HG03196 (cell line): ENCODE measurements at regions not wholly inside any gene's neighbourhood (a gene's known extent, or its start where the extent isn't known, plus 50 kb on each side); places are given as distances from the start of the nearest gene placed in this dataset.

Experiments
- ATAC-seq: cut with Tn5 transposase; IDR thresholded peaks from one replicate; pipeline ENCODE4 v1.9.1; 2021; ENCODE audit not compliant: unreplicated experiment

- no peak for ATAC-seq
Observed at GRCh38 chr6:144796070-144796469, 510.9 kb downstream of the UTRN start.

DNA sequence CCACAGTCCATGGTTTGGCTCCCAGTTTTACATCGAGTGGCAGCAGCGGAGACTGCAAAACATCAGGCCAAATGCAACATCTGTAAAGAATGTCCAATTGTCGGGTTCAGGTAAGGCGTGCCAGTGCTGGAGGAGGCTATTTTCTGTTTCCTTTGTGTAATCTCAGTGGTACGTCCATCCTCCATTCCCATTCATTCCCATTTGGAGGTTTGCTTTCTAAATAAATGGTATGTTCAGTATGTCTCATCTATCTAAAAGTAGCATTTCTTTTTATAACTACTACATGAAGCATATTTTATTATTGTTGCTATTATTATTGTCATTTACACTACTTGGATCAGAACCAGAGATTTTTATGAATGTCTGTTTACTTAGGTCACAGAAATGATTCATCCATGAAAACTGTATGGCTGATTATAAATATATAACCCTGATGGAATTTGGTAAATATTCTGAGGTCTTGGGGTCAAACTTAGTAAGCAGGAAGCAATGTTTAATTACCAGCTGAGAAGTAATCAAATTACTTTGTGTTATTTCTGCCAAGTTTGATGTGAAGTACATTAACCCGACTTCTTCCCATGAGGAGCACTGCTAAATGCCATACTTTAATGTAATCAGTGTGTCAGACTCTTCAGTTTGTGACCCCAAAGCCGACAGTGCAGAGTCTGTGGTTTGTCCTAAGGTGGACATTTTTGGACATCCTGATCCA, 512.9 kb downstream of the UTRN start:
- ATAC-seq: no peak

DNA sequence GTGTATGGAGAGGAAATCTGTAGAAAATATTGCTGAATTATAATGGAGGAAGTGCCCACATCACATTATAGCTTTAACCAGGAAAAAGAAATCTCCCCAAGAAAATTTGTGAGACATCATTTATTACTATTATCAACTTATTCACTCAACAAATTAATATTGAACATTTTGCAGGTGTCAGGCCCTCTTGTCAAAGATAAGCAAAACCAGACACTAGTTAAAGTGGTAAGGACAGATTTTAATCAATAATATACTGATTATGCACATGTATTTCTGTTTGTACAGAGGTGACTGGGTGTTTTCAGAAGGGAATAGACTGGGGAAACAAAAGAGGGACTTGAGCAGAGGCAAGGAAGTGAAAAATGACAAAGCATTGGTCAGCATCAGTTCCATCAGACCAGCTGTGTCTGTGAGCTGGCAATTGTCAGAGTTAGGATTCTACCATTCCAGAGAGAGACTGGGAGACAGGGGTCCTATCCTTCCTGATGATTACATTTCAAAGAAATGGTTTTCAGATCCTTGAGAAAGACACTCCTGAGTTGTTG, 519.2 kb downstream of the UTRN start:
- ATAC-seq: no peak

- no peak for ATAC-seq
Observed at GRCh38 chr6:144805049-144805448, 519.9 kb downstream of the UTRN start.

GRCh38 chr6:144806222-144806621, 521.1 kb downstream of the UTRN start:
- ATAC-seq: no peak

DNA sequence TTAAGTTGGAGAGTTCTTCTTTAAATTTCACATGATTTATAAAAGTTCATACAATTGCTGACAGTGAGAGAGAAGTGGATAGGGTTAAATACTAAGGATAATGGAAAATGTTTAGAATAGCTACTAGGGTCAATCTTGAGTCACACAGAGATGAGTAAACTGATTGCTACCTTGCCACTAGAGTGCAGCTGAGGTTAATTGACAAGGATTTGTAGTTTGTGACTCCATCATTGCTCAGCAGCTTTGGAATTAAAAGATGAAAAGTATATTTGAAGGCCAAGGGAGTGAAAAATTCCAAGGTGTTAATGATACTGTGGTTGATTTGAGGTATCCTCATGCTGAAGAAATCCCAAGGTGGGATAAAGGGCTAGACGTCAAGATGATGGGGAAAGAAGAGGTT, 524.0 kb downstream of the UTRN start:
- no peak for ATAC-seq

GRCh38 chr6:144809969-144810368, 524.8 kb downstream of the UTRN start:
- no peak for ATAC-seq

GRCh38 chr6:144811140-144811539, 526.0 kb downstream of the UTRN start:
- no peak for ATAC-seq

GRCh38 chr6:144816936-144817335, 531.8 kb downstream of the UTRN start:
- ATAC-seq: no peak

DNA sequence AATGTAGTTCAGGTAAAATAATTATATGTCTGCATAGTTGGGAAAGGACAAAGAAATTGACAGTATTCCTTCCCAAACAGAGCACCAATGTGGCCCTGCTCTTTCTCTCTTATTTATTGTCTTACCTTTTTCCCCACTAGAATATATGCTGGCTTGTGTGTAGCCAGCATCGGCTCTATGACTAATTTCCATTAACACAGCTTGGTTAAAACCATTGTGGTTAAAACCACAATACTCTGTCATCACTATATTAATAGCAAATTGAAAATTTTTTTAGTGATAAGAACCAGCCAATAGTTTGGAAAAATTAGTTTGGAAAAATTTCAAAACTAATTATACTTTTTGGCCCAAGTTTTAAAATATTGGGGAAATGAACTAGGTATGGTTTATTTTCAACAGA, 535.1 kb downstream of the UTRN start:
- ATAC-seq: no peak

- ATAC-seq: no peak
Observed at GRCh38 chr6:144823131-144823530, 538.0 kb downstream of the UTRN start.

DNA sequence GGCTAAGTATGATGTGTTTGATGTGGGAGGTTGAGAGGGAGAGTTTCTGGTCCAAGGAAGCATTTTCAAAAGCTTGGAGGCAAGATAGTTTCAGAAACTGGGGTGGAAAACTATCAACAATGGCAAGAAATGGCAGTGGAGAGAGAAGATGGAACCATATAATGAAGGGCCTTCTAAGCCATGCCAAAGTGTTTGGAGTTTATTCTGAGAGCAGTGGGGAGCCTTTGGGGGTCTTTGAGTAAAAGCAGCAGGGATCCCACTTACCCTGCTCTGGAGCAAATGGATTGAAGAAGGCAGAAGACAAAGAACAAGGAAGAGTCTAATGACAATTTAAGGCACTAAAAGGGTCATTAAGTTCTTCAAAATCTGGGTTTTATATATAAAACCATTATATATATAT, 538.9 kb downstream of the UTRN start:
- no peak for ATAC-seq

DNA sequence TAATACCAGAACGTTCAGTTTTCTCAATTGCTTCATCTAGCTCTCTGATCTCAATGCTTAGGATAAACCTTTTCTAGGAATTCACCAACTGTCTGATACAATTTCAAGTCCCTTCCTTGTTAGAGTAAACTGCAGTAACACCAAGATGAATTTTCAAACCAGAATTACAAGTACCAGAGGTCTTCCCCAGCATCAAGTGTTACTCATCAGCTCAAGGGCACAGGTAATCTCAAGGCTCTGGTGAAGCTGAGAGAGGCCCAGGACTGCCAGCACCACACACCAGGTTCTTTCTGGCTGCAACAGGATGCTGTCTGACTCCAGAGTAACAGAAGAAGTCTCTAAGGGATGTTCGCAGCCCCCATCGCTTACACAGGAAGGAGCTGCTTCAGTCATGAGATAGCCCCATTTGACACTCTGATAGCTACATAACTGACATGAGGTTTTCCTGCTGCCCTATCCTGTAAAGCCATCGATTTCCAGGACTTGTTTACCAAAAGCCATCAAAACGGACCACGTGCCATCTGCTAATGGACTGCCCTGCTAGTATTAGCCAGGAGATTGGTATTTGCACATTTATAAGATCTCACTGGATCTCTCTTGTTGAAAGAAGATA, 549.4 kb downstream of the UTRN start:
- ATAC-seq: no peak

GRCh38 chr6:144835322-144835973, 550.3 kb downstream of the UTRN start:
- ATAC-seq: no peak

- no peak for ATAC-seq
Observed at GRCh38 chr6:144840619-144841018, 555.5 kb downstream of the UTRN start.

DNA sequence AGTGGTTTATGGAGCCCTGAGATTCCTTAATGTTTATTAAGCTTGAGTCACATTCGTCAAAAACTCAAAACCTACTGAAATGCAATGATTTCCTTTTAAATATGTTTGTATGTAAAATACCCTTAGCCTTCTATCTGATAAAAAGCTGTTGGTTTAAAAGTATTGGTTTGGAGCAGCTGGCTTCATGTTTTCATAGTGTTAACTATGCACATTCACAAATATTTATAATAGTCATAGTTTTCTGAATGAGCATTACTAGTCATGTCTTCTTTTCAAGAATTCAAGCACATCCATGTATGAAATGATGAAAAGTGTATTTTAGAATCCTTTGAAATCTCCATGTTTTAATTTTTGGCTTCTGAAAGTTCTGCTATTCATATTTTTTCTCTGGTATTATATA, 558.6 kb downstream of the UTRN start:
- ATAC-seq: no peak

- ATAC-seq: no peak
Observed at GRCh38 chr6:144844596-144844995, 559.5 kb downstream of the UTRN start.

- ATAC-seq: no peak
Observed at GRCh38 chr6:144845186-144845585, 560.1 kb downstream of the UTRN start.

DNA sequence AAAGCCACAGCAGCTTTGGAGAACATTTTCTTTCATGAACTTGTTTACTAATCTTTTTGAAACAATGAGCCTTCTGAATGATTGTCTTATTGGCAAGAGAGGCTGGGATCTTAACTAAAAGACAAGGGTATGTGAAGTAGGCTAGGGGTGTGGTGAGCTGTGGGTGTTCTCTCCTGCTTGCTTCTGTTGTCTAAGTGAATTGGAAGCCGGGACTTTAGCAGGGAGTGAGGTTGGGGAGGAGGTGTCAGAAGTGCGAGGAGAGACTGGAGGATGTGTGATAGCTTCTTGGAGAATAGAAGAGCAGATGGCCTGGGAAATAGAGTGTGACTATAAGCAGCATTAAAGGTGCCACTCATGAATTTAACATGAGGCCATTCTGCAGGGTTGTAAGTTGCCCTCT, 562.8 kb downstream of the UTRN start:
- ATAC-seq: no peak

DNA sequence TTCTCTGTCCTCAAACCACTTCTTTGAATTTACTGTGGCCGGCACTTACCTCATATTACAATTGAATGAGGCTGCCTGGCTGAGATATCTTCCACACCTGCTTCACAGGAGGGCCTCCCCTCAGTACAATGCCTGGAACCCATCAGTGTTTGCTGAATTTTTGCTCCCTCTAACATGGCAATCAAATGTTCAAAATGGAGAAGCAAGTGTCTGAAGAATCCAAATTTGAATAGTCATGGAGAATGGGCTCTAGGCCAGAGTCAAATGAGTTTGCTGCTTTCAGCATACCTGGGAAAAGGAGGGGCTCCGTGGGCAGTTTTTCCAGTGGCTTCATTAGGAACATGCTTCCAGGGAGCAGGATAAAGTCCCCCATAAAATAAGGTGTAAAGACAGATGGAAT, 564.8 kb downstream of the UTRN start:
- ATAC-seq: no peak

DNA sequence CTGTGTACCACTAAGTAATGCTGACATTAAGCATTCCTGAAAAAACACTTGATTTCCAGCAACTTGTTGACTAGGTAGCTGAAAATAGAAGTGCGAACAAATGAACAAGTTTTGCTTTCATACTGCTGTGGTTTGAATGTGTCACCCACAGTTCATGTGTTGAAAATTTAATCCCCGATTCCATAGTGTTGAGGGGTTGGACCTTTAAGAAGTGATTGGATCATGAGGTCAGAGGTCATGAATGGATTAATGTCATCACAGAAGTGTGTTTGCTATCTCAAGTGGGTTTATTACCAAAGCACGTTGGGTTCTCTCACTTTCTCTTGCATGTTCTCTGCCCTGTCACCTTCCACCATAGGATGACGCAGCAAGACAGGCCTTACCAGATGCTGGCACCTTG, 568.5 kb downstream of the UTRN start:
- ATAC-seq: no peak

DNA sequence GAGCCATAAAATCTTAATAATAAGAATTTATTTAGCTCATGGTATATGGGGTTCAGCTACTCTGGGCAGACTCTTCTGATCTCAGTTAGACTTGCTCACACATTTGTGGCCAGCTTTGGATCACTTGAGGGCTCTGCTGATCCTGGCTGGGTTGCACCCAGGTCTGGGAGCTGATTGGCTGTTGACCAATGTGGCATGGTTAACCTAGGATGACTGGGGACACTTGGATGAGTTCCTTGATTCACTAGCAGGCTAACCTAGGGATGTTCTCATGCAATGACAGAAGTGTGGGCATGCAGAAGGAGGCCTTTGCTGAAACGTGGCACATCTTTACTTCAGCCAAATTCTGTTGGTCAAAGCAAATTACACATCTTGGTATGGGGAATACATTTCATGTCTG, 569.5 kb downstream of the UTRN start:
- no peak for ATAC-seq
